GM19043 (cell line): ENCODE measurements at regions not wholly inside any gene's neighbourhood (a gene's known extent, or its start where the extent isn't known, plus 50 kb on each side); places are given as distances from the start of the nearest gene placed in this dataset.
"Not testable (repeated sequence)": the region's sequence is repeated elsewhere in the genome, so short reads cannot be mapped to it uniquely, and the experiment has no call there.

Source experiments
- ATAC-seq: cut with Tn5 transposase; IDR thresholded peaks from one replicate; pipeline ENCODE4 v1.9.1; 2021; ENCODE audit warnings: low read depth; ENCODE audit not compliant: unreplicated experiment

- no peak for ATAC-seq
Observed at GRCh38 chr17:13104576-13104975, 86.7 kb upstream of the ELAC2 start.

GRCh38 chr17:13102477-13102876 is 84.7 kb upstream of the ELAC2 start:
- no peak for ATAC-seq

GRCh38 chr17:13099926-13100325 is 82.1 kb upstream of the ELAC2 start:
- ATAC-seq, result no peak

GRCh38 chr17:13099089-13099735 is 81.4 kb upstream of the ELAC2 start:
- ATAC-seq, result no peak

- ATAC-seq, result no peak
Observed at GRCh38 chr17:13096291-13096690, 78.5 kb upstream of the ELAC2 start.

- not testable (repeated sequence) for ATAC-seq
Observed at GRCh38 chr17:13092010-13092409, 74.2 kb upstream of the ELAC2 start.

- ATAC-seq, result no peak
Observed at GRCh38 chr17:13088666-13089065, 70.8 kb upstream of the ELAC2 start.

- no peak for ATAC-seq
Observed at GRCh38 chr17:13087802-13088201, 70.0 kb upstream of the ELAC2 start.

- no peak for ATAC-seq
Observed at GRCh38 chr17:13086142-13086769, 68.4 kb upstream of the ELAC2 start.

- ATAC-seq, result no peak
Observed at GRCh38 chr17:13085578-13085977, 67.8 kb upstream of the ELAC2 start.

GRCh38 chr17:13084420-13084819 is 66.6 kb upstream of the ELAC2 start:
- ATAC-seq, result no peak

- ATAC-seq, result no peak
Observed at GRCh38 chr17:13078591-13079385, 61.0 kb upstream of the ELAC2 start.

GRCh38 chr17:13076905-13077304 is 59.1 kb upstream of the ELAC2 start:
- no peak for ATAC-seq

GRCh38 chr17:13074026-13074425 is 56.2 kb upstream of the ELAC2 start:
- no peak for ATAC-seq

GRCh38 chr17:13073018-13073417 is 55.2 kb upstream of the ELAC2 start:
- no peak for ATAC-seq

GRCh38 chr17:13070732-13071131 is 52.9 kb upstream of the ELAC2 start:
- no peak for ATAC-seq

- ATAC-seq, result no peak
Observed at GRCh38 chr17:13067629-13068303, 49.9 kb upstream of the ELAC2 start.
